ENCODE measurements at regions not wholly inside any gene's neighbourhood (a gene's known extent, or its start where the extent isn't known, plus 50 kb on each side); places are given as distances from the start of the nearest gene placed in this dataset.
"Not testable (repeated sequence)": the region's sequence is repeated elsewhere in the genome, so short reads cannot be mapped to it uniquely, and the experiment has no call there.

- FAIRE-seq, result no peak
These were observed 50.3 kb upstream of the TMC1 start for GRCh38 chr9:72471096-72471495.

- no peak for FAIRE-seq
These were observed 53.4 kb upstream of the TMC1 start for GRCh38 chr9:72467766-72468738.

GRCh38 chr9:72465593-72465984 is 55.8 kb upstream of the TMC1 start:
- no peak for FAIRE-seq

- FAIRE-seq, result no peak
These were observed 56.4 kb upstream of the TMC1 start for GRCh38 chr9:72464857-72465592.

- no peak for FAIRE-seq
These were observed 59.1 kb upstream of the TMC1 start for GRCh38 chr9:72462340-72462739.

- peak; percentile 33 for FAIRE-seq
These were observed 60.8 kb upstream of the TMC1 start for GRCh38 chr9:72460342-72461312.

- FAIRE-seq, result no peak
These were observed 62.1 kb upstream of the TMC1 start for GRCh38 chr9:72459308-72459707.

GRCh38 chr9:72458153-72458552 is 63.3 kb upstream of the TMC1 start:
- no peak for FAIRE-seq

GRCh38 chr9:72457366-72457765 is 64.0 kb upstream of the TMC1 start:
- FAIRE-seq, result peak; percentile 53

GRCh38 chr9:72454871-72455491 is 66.4 kb upstream of the TMC1 start:
- no peak for FAIRE-seq

- FAIRE-seq, result no peak
These were observed 67.6 kb upstream of the TMC1 start for GRCh38 chr9:72453797-72454196.

- FAIRE-seq, result not testable (repeated sequence)
These were observed 75.2 kb upstream of the TMC1 start for GRCh38 chr9:72446241-72446640.

- no peak for FAIRE-seq
These were observed 76.0 kb upstream of the TMC1 start for GRCh38 chr9:72445306-72445995.

GRCh38 chr9:72444435-72444834 is 77.0 kb upstream of the TMC1 start:
- no peak for FAIRE-seq

- FAIRE-seq, result no peak
These were observed 77.6 kb upstream of the TMC1 start for GRCh38 chr9:72443855-72444254.

GRCh38 chr9:72441848-72442607 is 77.0 kb upstream of the ZFAND5 start:
- FAIRE-seq, result no peak

GRCh38 chr9:72440992-72441847 is 76.2 kb upstream of the ZFAND5 start:
- FAIRE-seq, result no peak

- FAIRE-seq, result no peak
These were observed 75.4 kb upstream of the ZFAND5 start for GRCh38 chr9:72440378-72440777.

- FAIRE-seq, result not testable (repeated sequence)
These were observed 68.7 kb upstream of the ZFAND5 start for GRCh38 chr9:72433616-72434267.
